Gastrocnemius medialis (tissue), 4 donors: ENCODE measurements at regions not wholly inside any gene's neighbourhood (a gene's known extent, or its start where the extent isn't known, plus 50 kb on each side); places are given as distances from the start of the nearest gene placed in this dataset.

Source experiments
- POLR2A ChIP-seq, 2 donors: fragments of 450-650 bp; IDR thresholded peaks; one replicate each; pipeline ENCODE4 v1.6.1; 2017; ENCODE audit warnings: antibody characterized with exemption in 2 of 2, mild to moderate bottlenecking in 2 of 2, moderate library complexity in 2 of 2
- TF ChIP-seq, protein P1 (sequence below), 5 experiments: fragments of 450-650 bp in 3 of 5; fragments of 200-600 bp in 2 of 5; sonication (generic) in 2 of 5; IDR thresholded peaks in 4 of 5; conservative IDR thresholded peaks in 1 of 5; 1 replicate in 4 of 5; 2 replicates in 1 of 5; pipeline ENCODE4 v1.5.1; 2016 to 2019; ENCODE audit warnings: antibody characterized with exemption in 5 of 5, mild to moderate bottlenecking in 3 of 5, moderate library complexity in 3 of 5

DNA sequence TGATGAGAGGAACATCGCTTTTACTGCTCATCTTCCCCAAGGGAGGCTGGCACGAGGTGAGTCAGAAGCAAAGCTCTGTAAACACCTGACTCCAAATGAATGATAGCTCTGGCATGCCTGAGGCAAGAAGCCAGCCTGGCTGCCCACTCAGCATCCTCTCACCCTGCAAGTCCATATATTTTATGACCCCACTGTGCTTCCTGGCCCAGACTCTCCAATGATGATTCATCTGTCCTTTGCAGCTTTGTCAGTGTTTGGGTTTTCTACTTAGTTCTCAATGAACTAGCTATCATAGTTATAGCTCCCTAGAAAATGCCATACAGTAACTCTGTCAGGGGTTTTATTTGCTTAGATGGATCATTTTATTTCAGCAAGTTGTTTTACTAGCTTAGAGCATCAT is 52.1 kb upstream of the FSTL4 start:
- TF ChIP-seq, protein P1, sequence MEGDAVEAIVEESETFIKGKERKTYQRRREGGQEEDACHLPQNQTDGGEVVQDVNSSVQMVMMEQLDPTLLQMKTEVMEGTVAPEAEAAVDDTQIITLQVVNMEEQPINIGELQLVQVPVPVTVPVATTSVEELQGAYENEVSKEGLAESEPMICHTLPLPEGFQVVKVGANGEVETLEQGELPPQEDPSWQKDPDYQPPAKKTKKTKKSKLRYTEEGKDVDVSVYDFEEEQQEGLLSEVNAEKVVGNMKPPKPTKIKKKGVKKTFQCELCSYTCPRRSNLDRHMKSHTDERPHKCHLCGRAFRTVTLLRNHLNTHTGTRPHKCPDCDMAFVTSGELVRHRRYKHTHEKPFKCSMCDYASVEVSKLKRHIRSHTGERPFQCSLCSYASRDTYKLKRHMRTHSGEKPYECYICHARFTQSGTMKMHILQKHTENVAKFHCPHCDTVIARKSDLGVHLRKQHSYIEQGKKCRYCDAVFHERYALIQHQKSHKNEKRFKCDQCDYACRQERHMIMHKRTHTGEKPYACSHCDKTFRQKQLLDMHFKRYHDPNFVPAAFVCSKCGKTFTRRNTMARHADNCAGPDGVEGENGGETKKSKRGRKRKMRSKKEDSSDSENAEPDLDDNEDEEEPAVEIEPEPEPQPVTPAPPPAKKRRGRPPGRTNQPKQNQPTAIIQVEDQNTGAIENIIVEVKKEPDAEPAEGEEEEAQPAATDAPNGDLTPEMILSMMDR (IDR thresholded peaks at IDR 0.05 in 4 of 5, conservative IDR thresholded peaks at IDR 0.05 in 1 of 5): no peak
- TF ChIP-seq POLR2A (IDR thresholded peaks at IDR 0.05): no peak
